GM19395 (cell line): ENCODE measurements at regions not wholly inside any gene's neighbourhood (a gene's known extent, or its start where the extent isn't known, plus 50 kb on each side); places are given as distances from the start of the nearest gene placed in this dataset.
"Not testable (repeated sequence)": the region's sequence is repeated elsewhere in the genome, so short reads cannot be mapped to it uniquely, and the experiment has no call there.

Experiments
- ATAC-seq: cut with Tn5 transposase; IDR thresholded peaks from one replicate; pipeline ENCODE4 v1.9.1; 2021; ENCODE audit warnings: mild to moderate bottlenecking, moderate library complexity; ENCODE audit not compliant: unreplicated experiment

- ATAC-seq, result no peak
Observed at GRCh38 chr14:45990252-45990651, 661.3 kb downstream of the RPL10L start.

DNA sequence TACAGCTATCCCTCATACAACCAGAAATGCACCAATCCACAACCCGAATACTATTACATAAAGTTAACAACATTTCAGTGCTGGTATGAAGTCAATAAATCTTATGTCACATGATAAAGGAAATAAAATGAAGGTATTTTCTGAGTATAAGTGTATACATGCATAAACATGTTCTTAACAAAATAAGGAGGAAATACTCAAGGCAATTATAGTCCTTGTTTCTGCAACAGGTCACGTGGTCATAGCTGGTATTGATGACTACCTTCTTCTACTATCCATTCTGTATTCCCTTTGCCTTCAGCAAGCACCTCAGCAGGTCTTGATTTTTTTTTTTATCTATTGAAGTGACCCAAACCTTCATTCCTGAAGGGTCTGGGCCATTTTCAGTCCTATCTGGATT is 675.6 kb downstream of the RPL10L start:
- no peak for ATAC-seq

DNA sequence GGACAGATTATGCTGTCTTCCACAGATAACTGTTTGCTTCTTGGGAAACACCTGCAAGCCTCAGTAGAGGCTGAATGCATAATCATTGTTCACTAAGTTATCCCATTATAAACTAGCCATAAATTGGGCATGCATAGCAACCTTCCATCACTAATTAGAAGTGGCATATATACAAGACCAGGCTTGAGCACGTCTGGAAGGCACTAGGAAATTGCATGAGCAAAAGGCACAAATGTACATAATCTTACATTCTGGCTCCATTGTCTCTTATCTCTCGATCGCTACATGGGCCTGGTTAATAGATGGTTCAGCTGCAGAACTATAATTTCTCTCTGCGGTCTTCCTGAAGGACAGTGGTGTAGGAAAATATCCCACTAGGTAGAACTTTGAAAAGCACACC is 679.2 kb downstream of the RPL10L start:
- no peak for ATAC-seq

DNA sequence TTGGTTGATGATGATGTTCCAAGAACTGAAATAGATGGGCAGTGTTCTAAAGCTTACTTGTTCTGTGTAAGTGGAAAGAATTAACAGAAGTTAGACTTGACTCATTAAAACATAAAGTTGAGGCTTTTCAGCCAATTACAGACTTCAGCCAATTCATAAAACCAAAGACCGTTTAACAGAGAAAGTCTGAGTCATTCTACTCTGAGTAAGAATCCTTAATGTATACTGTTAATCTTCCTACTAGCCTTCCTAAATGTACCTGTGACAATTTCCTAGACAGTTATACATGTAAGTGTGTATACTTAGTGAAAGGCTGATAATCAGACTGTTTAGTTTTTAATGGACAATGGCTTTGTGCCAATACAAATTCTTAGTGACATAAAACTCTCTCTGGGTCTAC is 681.0 kb downstream of the RPL10L start:
- ATAC-seq, result no peak

GRCh38 chr14:45968037-45968436 is 683.5 kb downstream of the RPL10L start:
- ATAC-seq, result no peak

DNA sequence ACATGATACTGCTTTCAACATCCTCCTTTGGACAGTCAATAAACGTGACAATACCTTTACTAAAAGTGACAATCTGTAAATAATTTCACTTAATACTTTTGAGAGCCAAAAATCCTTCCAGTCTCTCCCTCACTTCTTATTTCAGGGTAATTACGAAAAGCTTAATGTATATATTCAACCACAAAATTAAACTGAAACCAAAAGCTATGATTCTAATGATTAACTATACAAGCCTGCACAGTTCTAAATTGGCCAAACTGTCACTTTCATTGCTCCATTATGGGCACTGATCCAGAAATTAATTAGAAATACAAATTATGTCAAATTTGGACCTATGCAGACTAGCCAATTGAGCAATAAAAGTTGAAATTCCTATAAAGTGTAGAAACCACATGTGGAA is 696.5 kb upstream of the MIS18BP1 start:
- ATAC-seq, result no peak

DNA sequence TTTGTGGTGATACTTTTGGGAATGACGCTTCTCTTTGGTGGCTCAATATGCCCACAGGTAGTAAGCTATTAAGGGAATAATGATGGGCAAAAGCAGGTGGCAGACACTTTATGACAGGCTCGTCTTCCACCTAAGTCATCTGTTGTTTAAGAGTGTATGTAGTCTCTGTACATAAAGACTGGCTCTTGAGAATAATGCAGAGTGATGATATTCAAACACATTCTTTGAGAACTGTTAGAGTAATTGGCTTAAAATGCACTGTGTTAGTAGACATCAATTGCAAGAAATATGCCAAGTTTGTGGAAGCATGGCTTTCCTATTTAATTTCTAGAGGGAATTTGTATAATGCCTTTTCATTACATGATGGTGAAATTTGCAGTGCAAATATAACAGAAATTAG is 694.8 kb upstream of the MIS18BP1 start:
- no peak for ATAC-seq

DNA sequence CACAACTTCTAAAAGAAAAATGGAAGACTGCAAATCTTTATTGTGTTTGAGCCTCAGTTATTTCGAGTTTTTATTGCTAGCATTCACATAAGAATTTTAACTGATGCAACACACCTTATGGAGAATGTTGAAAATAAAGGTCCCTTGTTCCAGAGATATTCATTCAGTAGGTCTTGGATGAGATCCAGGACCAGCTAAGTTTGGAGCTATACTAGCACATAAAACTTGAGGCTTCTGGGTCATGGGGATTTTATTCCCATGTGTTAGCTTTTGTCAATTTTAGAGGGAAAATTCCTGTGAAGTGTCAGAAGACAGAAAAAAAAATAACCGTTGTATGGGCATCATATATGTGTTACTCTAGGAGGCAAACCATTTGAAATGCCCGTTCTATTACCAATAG is 693.2 kb upstream of the MIS18BP1 start:
- no peak for ATAC-seq

- ATAC-seq, result no peak
Observed at GRCh38 chr14:45940318-45940717, 687.3 kb upstream of the MIS18BP1 start.

GRCh38 chr14:45939572-45939971 is 686.6 kb upstream of the MIS18BP1 start:
- no peak for ATAC-seq

- ATAC-seq, result not testable (repeated sequence)
Observed at GRCh38 chr14:45919995-45920394, 667.0 kb upstream of the MIS18BP1 start.

DNA sequence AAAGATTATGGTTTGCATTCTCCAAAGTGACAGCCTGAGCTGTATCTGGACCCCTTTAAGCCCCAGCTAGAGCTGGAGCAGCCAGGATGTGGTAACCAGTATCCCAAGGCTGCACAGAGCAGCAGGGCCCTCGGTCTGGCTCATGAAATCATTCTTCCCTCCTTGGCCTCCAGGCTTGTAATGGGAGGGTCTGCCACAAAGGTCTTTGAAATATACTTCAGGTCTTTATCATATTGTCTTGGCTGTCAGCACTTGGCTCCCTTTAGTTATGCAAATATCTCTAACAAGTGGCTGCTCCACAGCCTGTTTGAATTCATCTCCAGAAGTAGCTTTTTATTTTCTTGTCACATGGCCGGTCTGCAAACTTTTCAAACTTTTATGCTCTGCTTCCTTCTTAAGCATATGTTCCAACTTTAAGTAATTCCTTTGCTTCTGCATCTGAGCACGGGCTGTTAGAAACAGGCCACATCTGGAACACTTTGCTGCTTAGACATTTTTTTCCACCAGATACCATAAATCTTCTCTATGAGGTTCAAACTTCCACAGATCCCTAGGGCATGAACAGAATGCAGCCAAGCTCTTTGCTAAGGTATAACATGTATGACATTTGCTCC is 663.4 kb upstream of the MIS18BP1 start:
- ATAC-seq, result no peak

DNA sequence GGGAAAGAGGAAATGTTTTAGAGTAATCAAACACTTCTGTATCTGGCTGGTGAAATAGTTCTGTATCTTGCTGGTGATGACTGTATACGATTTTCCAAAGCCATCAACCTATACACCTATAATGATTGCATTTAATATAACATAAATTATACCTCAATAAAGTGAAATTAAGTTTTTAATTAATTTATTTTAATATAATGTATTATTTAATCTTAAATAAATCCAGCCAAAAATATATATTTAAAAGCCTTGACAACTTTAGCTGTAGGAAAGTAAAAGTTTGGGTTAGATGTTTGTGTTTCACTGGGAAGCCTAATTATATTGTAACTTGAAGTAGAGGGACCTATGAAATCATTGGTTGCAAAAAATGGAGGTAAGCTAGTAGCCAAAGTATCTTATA is 654.8 kb upstream of the MIS18BP1 start:
- no peak for ATAC-seq

GRCh38 chr14:45906257-45906656 is 653.3 kb upstream of the MIS18BP1 start:
- ATAC-seq, result no peak

DNA sequence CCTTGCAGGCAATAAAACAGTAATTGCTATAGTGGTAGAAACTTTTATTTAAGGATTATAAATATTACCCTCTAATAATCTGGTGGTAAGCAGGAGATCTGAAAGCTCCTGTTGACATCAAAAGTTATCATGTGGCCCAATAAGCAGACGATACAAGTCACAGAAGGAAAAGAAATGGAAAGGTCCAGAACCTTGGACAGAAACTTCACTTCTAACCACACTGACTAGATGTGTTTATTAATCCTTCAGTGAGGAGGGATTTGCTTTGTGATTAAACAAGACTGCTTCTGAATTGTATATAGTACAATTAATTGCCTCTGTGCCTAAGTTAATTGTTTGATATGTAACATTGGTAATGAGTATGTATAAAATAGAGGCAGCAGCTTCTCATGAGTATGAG is 652.7 kb upstream of the MIS18BP1 start:
- ATAC-seq, result no peak

GRCh38 chr14:45904314-45904713 is 651.3 kb upstream of the MIS18BP1 start:
- no peak for ATAC-seq

DNA sequence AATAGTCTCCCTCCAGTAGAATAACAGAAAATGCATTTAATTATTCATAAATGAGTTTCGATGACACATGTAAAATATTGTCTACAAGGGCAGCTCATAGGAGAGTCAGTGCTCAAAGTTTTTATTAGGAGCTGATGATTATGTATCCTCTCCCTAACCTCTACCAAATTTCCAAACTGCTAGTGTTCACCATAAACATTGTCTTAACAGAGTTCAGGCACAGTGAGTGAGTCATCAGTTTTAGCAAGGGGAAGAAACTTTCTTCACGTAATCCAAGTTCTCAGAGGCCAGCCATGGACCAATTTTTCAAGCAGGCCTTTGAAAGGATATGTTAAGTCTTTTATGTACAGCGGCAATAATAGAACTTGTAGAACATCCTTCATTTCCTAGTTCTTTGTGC is 649.2 kb upstream of the MIS18BP1 start:
- no peak for ATAC-seq

DNA sequence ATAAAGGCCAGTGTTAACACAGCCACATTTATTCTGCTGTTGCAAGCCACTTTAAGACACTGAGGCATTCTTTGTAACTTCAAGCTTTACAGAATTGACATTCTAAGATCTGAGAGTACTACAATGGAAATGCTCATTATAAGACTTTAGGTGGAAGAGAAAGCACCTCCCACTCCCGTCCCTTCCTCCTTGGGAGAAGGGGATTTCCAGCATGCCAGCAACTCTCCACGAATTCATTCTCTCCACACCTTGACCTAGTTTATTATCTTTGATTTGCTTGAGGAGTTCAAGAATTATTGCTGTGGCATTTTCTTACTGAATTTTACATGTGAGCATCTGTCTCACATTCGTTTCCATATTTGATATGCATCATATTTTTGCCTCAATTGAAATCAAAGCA is 644.4 kb upstream of the MIS18BP1 start:
- no peak for ATAC-seq

- no peak for ATAC-seq
Observed at GRCh38 chr14:45893127-45893526, 640.1 kb upstream of the MIS18BP1 start.

DNA sequence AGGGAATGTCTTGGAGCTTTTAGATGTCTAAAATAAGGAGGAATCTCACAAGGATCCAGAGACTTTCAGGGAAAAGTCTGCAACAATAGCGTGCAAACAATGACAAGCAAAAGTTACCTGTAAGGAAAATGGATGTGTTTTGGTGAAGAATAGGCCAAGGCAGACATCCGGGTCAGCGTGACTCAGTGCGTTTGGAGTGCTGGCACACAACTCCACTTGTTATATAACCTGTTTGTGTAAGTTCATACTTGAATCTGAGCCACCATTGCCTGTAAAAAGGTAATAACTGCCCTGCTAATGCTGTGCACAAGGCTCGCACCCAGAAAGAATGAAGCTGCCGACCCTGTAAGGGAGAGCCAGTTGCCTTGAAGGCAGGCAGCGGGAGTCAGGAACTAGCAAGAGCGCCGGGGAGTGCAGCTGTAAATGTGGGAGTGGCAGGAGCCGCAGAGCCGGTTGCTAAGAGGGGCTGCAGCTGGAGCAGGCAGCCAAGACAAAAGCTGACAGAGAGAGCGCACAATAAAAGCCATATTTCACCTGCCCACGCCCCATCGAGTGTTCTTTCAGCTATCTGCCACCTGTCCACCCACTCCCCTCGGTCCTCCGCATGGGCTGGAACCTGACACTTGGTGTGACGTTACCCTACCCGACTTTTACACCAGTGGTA is 638.5 kb upstream of the MIS18BP1 start:
- ATAC-seq, result no peak

DNA sequence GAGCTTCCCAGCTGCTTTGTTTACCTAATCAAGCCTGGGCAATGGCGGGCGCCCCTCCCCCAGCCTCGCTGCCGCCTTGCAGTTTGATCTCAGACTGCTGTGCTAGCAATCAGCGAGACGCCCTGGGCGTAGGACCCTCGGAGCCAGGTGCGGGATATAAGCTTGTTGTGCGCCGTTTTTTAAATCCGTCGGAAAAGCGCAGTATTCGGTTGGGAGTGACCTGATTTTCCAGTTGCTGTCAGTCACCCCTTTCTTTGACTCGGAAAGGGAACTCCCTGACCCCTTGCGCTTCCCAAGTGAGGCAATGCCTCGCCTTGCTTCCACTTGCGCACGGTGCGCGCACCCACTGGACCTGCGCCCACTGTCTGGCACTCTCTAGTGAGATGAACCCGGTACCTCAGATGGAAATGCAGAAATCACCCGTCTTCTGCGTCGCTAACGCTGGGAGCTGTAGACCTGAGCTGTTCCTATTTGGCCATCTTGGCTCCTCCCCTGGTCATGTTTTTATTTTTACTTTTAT is 635.8 kb upstream of the MIS18BP1 start:
- not testable (repeated sequence) for ATAC-seq

GRCh38 chr14:45877981-45878380 is 625.0 kb upstream of the MIS18BP1 start:
- ATAC-seq, result no peak

DNA sequence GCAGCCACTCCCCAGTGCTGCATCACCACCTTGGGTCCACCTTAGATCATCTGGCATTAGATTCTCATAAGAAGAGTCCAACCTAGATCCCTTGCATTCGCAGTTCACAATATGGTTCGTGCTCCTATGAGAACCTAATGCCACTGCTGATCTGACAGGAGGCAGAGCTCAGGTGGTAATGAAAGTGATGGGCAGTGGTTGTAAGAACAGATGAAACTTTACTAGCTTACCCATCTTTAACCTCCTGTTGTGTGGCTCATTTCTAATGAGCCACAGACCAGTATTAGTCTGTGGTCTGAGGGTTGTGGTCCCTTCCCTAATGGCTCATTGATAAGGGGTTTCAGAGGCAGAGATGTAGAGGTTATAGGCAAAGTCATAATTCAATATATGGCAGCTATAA is 615.9 kb upstream of the MIS18BP1 start:
- no peak for ATAC-seq
